RWPE1 (cell line): ENCODE measurements at regions not wholly inside any gene's neighbourhood (a gene's known extent, or its start where the extent isn't known, plus 50 kb on each side); places are given as distances from the start of the nearest gene placed in this dataset.

ENCODE experiments used
- CTCF ChIA-PET: fragments of 350-600 bp; sonication (Branson Sonifier 250); formaldehyde crosslinking; extraction: SDS; loops from one replicate; lab custom pipeline; 2021; lab: Yijun Ruan, JAX
- POLR2A ChIA-PET: fragments of 400-600 bp; formaldehyde crosslinking; extraction: SDS; loops from one replicate; lab custom pipeline; 2020; ENCODE audit warnings: antibody characterized with exemption; ENCODE audit not compliant: low non-redundant PET; lab: Yijun Ruan, JAX
- DNase-seq: peaks from one replicate; pipeline ENCODE4 v3.0.0; 2012; ENCODE audit warnings: low spot score
- H3K27ac ChIP-seq: fragments of 450-650 bp; 2 replicates; pipeline ENCODE4 v1.5.1; 2017
- TF ChIP-seq, protein P1 (sequence below): fragments of 450-650 bp; conservative IDR thresholded peaks from 2 replicates; pipeline ENCODE4 v1.5.1; 2017; ENCODE audit warnings: low read depth, mild to moderate bottlenecking

DNA sequence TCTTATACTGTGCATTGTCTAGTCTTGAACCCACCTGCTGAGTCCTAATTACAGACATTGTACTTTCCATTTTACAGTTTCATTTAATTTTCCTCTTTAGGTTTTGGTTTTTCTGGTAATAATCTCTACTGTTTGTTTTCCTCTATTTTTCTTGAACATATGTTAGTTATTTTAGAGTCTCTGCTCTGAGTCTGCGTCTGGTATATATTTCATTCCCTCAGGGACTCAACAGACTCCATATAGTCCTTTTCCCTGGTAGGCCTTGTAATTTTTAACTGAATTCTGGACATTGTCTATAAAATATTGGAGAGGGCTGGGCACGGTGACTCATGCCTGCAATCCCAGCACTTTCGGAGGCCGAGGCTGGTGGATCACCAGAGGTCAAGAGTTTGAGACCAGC is 121.8 kb upstream of the STOX2 start:
- ChIA-PET CTCF (no interaction called here), POLR2A (no interaction called here)
- TF ChIP-seq, protein P1, sequence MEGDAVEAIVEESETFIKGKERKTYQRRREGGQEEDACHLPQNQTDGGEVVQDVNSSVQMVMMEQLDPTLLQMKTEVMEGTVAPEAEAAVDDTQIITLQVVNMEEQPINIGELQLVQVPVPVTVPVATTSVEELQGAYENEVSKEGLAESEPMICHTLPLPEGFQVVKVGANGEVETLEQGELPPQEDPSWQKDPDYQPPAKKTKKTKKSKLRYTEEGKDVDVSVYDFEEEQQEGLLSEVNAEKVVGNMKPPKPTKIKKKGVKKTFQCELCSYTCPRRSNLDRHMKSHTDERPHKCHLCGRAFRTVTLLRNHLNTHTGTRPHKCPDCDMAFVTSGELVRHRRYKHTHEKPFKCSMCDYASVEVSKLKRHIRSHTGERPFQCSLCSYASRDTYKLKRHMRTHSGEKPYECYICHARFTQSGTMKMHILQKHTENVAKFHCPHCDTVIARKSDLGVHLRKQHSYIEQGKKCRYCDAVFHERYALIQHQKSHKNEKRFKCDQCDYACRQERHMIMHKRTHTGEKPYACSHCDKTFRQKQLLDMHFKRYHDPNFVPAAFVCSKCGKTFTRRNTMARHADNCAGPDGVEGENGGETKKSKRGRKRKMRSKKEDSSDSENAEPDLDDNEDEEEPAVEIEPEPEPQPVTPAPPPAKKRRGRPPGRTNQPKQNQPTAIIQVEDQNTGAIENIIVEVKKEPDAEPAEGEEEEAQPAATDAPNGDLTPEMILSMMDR, result no peak
- no peak overlapping the region for H3K27ac ChIP-seq
- no peak for DNase-seq

DNA sequence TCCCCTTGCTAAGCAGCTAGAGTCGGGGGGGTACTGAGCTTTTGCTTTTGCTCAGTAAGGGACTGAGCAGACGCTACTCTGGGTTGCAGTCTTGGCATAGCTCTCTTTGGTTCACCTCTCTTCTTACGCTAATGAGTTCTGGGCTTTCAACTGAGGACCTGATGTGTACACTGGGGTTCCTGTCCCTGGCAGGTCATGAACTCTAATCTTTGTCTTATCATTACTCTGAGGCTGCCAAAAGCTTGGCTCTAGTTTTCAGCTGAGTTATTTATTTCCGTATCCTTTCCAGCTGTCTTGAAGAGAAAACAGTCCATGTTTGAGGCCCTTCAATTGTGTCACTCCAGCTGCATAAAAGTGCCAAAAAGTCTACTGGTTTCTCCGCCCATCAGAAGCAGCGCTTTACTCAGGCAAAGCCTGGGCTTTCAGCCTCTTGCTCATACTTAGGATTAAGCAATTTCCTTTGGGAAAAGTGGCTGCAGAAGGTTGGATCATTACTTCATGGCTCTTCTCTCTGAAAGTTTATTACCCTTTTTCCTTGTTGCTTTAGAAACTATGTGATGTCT is 121.0 kb upstream of the STOX2 start:
- TF ChIP-seq, protein P1, result no peak
- DNase-seq, result peak; percentile 26
- ChIA-PET POLR2A (no interaction called here), CTCF (no interaction called here)
- no peak overlapping the region for H3K27ac ChIP-seq

DNA sequence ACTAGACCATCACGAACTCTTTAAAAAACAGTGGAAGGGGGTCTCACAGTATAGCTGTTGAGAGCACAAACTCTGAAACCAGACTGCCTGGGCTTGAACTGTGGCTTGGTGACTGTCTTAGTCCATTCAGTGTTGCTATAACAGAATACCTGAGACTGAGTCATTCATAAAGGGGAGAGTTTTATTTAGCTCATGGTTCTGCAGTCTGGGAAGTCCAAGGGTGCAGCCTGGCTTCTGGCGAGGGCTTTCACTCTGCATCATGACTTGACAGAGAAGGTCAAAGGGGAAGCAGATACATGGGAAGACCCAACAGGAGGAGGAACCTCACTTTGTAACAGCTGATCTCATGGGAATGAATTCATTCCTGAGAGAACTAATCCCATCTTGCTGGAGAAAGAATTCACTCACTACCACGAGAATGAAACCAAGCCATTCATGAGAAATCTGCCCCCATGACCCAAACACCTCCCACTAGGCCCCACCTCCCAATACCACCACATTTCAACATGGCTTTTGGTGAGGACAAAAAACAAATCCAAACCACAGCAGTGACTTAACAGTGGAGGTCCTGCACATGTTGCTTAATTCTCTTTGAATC is 116.7 kb upstream of the STOX2 start:
- no peak overlapping the region for H3K27ac ChIP-seq
- CTCF ChIA-PET, result no interaction called here
- POLR2A ChIA-PET, result no interaction called here
- TF ChIP-seq, protein P1, result no peak
- DNase-seq, result no peak

DNA sequence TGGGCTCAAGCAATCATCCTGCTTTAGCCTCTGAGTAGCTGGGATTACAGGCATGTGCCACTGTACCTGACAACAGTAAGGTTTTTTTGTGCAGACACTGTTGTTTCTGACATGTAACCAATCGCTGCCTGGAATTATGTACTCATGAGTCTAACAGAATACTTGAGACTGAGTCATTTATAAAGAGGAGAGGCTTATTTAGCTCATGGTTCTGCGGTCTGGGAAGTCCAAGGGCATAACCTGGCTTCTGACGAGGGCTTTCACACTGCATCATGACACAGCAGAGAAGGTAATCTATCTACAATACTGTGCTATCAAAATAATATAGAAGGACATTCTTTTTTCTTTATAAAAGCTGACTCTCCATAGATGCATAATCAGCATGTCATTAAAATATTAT is 115.5 kb upstream of the STOX2 start:
- POLR2A ChIA-PET, result no interaction called here
- CTCF ChIA-PET, result interaction anchor here (0.6 kb wide), 1 partner anchor 1922 kb away, joined by 3 read pairs; no protein-coding TSS in a partner anchor
- H3K27ac ChIP-seq, result no peak overlapping the region
- TF ChIP-seq, protein P1, result no peak
- DNase-seq, result no peak

DNA sequence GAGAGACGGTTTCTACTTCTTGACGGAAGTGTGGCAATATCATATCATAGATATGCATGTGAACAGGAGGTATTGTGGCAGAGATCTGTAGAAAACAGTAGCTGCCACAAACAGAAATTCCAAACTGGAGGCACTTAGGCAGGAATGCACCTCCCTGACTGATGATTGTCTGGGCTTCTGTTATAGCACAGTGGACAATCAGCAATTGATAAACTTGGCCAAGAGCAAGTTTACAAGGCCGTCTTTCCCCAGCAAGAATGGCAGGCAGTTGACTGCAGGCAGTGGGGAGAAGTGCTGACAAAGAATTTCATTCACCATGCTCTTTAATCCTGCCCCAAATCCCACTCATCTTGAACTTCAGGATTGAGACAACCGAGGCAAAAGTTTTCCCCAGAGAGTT is 114.4 kb upstream of the STOX2 start:
- H3K27ac ChIP-seq, result no peak overlapping the region
- CTCF ChIA-PET, result no interaction called here
- DNase-seq, result no peak
- POLR2A ChIA-PET, result no interaction called here
- TF ChIP-seq, protein P1, result no peak

DNA sequence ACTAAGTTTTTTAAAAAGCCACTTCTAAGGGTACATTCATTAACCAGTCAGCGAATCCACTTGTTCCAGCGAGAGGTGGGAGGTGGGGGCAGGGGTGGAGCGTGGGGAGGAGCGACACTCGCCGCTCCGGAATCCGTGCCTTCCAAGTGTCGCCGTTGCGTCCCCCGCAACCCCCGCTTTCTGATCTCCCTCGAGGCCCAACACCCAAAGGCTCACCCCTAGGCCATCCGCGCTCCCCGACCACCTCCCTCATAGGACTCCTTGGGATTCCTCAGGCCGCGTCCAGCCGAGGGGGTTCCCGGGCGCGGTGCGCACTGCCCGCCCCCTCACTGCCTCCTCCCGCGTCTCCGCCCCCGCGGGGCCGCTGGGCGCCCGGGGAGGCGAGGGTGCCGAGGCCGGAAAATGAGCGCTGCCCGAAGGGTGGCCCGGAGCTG is 108.1 kb upstream of the STOX2 start:
- peak; percentile 25 for DNase-seq
- no peak overlapping the region for H3K27ac ChIP-seq
- TF ChIP-seq, protein P1, result no peak
- ChIA-PET CTCF (no interaction called here), POLR2A (no interaction called here)
